Heart left ventricle (tissue), 13 donors: ENCODE measurements at regions not wholly inside any gene's neighbourhood (a gene's known extent, or its start where the extent isn't known, plus 50 kb on each side); places are given as distances from the start of the nearest gene placed in this dataset.

Experiments
- POLR2A ChIP-seq, 2 donors: fragments of 450-650 bp; IDR thresholded peaks; one replicate each; pipeline ENCODE4 v1.6.1; 2017; ENCODE audit warnings: antibody characterized with exemption in 2 of 2, mild to moderate bottlenecking in 2 of 2, moderate library complexity in 2 of 2
- TF ChIP-seq, protein P1 (sequence below), 12 donors: fragments of 200-600 bp; sonication (generic) in 4 of 12; IDR thresholded peaks; one replicate each; pipeline versions ENCODE4 v1.5.0 to v1.8.0; 2018 to 2022; ENCODE audit warnings: antibody characterized with exemption in 12 of 12, mild to moderate bottlenecking in 5 of 12
- donor health status: ischemic (EF 13 %, LVEDD 7.1; RV severe dilation, severe dysfunction).
- donor health status: DM: no; HTN: yes; CAD: no.
- donor health status: DM: no; HTN: no; CAD: no.
- donor health status: ischemic (EF 25% LVEDD 6.9; RV normal size, moderate dysfunction).
- donor health status: ischemic (EF 25% LVEDD 5.7; RV mildly dilated, moderate dysfunction).
- donor health status: ischemic (EF 35%, LVEDD 5.7; RV mildly dilated, moderate dysfunction).
- donor health status: nonischemic (EF 11% LVEDD 7.7; RV severe dilation, severe dysfunction).
- donor health status: DM: yes; HTN: yes; CAD: no.
- donor health status: PGD.
- donor health status: ischemic (EF 29% LVEDD 5.4; RV normal size, mild dysfunction).
- donor health status: nonischemic (EF 23%, LVEDD 6.1; RV moderate dilation, normal function).

GRCh38 chr10:104557966-104558365 is 83.1 kb upstream of the SORCS3 start:
- no peak for TF ChIP-seq POLR2A (IDR thresholded peaks at IDR 0.05)
- TF ChIP-seq, protein P1, sequence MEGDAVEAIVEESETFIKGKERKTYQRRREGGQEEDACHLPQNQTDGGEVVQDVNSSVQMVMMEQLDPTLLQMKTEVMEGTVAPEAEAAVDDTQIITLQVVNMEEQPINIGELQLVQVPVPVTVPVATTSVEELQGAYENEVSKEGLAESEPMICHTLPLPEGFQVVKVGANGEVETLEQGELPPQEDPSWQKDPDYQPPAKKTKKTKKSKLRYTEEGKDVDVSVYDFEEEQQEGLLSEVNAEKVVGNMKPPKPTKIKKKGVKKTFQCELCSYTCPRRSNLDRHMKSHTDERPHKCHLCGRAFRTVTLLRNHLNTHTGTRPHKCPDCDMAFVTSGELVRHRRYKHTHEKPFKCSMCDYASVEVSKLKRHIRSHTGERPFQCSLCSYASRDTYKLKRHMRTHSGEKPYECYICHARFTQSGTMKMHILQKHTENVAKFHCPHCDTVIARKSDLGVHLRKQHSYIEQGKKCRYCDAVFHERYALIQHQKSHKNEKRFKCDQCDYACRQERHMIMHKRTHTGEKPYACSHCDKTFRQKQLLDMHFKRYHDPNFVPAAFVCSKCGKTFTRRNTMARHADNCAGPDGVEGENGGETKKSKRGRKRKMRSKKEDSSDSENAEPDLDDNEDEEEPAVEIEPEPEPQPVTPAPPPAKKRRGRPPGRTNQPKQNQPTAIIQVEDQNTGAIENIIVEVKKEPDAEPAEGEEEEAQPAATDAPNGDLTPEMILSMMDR (IDR thresholded peaks at IDR 0.05): no peak
